GM06990 (cell line): ENCODE measurements at regions not wholly inside any gene's neighbourhood (a gene's known extent, or its start where the extent isn't known, plus 50 kb on each side); places are given as distances from the start of the nearest gene placed in this dataset.
"Not testable (repeated sequence)": the region's sequence is repeated elsewhere in the genome, so short reads cannot be mapped to it uniquely, and the experiment has no call there.

Source experiments
- DNase-seq: peaks from one replicate; pipeline ENCODE4 v3.0.0-alpha.2; 2011; ENCODE audit not compliant: insufficient read length; ENCODE audit errors: extremely low read depth
- H3K27me3 ChIP-seq: replicated peaks from 2 replicates; pipeline ENCODE4 v1.6.0; 2011; ENCODE audit warnings: low read length; ENCODE audit not compliant: control insufficient read depth, insufficient read depth
- H3K36me3 ChIP-seq: 2 replicates; pipeline ENCODE4 v1.5.1; 2011; ENCODE audit warnings: low read length; ENCODE audit not compliant: control insufficient read depth, insufficient read depth
- H3K4me3 ChIP-seq: replicated peaks from 2 replicates; pipeline ENCODE4 v1.5.1; 2011; ENCODE audit warnings: low read depth, mild to moderate bottlenecking, control low read depth, low read length
- TF ChIP-seq, protein P1 (sequence below): IDR thresholded peaks from 2 replicates; pipeline ENCODE4 v1.5.1; 2011; ENCODE audit warnings: low read length, control low read depth, mild to moderate bottlenecking, inconsistent platforms; ENCODE audit not compliant: insufficient read depth, poor library complexity, severe bottlenecking

DNA sequence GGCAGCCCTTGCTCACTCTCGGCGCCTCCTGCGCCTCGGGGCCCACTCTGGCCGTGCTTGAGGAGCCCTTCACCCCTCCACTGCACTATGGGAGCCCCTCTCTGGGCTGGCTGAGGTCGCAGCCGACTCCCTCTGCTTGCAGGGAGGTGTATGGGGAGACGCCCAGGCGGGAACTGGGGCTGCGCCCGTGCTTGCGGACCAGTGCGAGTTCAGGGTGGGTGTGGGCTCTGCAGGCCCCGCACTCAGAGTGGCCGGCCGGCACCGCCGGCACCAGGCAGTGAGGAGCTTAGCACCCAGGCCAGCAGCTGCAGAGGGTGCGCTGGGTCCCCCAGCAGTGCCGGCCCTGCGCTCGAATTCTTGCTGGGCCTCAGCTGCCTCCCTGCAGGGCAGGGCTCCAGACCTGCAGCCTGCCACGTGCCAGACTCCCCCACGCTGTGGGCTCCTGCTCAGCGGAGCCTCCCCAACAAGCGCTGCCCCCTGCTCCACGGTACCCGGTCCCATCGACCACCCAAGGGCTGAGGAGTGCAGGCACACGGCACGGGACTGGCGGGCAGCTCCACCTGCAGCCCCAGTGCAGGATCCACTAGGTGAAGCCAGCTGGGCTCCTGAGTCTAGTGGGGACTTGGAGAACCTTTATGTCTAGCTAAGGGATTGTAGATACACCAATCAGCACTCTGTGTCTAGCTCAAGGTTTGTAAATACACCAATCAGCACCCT lies 54.0 kb upstream of the WWC2 start:
- DNase-seq, H3K4me3 ChIP-seq, H3K27me3 ChIP-seq, H3K36me3 ChIP-seq: not testable (repeated sequence)

DNA sequence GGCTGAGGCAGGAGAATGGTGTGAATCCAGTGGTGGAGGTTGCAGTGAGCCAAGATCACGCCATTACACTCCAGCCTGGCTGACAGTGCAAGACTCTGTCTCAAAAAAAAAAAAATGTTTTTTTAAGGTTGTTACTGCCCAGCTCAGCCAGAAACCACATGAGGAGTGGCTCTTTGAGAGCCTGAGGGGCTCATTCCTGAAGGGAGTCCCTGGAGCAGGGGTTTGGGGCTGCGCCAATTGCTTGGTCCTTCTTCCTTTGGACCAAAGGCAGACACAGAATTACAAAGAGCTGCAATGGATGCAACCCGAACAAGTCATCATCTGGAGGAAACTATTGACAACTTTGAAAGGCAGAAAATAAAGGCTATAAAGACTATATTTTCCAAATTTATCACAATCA lies 60.6 kb upstream of the WWC2 start:
- Histone ChIP-seq H3K27me3 (no peaks in the 10 kb centered on the region), H3K36me3 (no peaks in the 10 kb centered on the region), H3K4me3 (no peak overlapping the region)
- TF ChIP-seq, protein P1, sequence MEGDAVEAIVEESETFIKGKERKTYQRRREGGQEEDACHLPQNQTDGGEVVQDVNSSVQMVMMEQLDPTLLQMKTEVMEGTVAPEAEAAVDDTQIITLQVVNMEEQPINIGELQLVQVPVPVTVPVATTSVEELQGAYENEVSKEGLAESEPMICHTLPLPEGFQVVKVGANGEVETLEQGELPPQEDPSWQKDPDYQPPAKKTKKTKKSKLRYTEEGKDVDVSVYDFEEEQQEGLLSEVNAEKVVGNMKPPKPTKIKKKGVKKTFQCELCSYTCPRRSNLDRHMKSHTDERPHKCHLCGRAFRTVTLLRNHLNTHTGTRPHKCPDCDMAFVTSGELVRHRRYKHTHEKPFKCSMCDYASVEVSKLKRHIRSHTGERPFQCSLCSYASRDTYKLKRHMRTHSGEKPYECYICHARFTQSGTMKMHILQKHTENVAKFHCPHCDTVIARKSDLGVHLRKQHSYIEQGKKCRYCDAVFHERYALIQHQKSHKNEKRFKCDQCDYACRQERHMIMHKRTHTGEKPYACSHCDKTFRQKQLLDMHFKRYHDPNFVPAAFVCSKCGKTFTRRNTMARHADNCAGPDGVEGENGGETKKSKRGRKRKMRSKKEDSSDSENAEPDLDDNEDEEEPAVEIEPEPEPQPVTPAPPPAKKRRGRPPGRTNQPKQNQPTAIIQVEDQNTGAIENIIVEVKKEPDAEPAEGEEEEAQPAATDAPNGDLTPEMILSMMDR = no peak
- DNase-seq = no peak

DNA sequence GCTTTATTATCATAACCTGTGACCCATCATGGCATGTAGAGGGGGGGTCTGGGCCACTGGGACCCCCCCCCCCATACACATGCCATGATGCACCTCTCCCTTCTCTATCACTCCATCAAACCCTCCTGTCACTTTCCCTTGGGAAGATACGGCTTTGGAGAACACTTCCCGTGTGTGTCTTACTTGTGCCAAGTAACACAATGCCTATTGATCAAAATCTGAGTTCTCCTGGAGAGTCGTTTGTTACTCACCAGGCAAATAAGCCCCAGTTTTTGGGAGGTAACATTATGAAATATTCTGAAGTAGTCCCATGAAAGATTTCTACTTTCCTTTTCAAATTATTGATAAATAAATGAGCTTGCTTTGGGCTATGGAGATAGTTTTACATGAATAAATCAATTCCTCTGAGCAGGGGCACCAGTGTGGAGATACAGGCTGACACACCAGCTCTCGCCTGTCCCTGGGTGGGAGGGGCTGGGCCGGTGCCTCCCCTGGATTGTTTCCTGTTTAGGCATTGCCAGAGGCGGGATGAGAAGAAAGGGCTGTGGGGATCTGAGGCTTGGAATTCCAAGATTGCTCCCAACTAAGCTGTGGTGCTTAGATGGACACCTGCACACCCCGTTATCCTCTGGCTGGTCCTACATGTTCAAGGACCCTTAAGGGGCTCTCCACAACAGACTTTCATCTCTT lies 63.2 kb upstream of the WWC2 start:
- no peaks in the 10 kb centered on the region for H3K27me3 ChIP-seq
- TF ChIP-seq, protein P1 = no peak
- no peak for DNase-seq
- no peaks in the 10 kb centered on the region for H3K36me3 ChIP-seq
- H3K4me3 ChIP-seq = no peak overlapping the region

DNA sequence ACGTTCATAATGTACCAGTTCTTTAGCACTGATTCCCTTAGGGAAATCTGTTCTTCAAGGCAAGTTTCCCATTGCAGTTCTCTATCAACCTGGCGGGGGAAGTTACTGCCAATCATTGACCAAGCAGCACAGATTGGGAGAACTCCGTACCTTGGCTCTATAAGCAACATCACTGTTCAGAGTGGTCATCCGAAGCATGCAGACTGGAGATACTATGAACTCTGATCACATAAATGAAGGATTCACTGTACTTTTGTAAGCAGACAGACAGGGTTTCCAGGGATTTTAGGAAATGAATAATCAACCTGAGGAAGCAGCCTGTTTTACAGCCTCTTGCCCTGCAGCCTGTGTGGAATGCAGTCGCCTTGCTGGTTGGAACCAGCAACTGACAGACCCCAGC lies 63.8 kb upstream of the WWC2 start:
- H3K36me3 ChIP-seq = no peaks in the 10 kb centered on the region
- no peak overlapping the region for H3K4me3 ChIP-seq
- TF ChIP-seq, protein P1 = no peak
- no peak for DNase-seq
- no peaks in the 10 kb centered on the region for H3K27me3 ChIP-seq

DNA sequence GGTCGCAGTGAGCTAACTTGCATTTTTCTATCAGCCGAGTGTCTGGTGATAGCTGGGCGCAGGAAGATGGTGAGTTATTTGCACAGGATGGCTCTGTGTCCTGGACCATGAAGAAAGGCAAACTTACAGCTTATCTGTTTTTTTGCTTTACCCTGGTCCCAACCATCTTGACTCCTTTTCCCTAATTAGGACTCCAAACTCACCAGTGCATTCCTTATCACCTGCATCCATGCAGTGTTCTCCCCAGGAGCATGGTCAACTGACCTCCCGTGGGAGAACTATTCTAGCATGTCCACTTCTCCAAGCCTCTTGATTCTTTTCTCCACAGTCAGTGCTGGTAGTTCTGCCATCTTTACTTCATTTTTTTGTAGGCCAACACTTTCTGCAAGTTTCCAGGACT lies 68.2 kb upstream of the WWC2 start:
- DNase-seq = no peak
- TF ChIP-seq, protein P1 = no peak
- Histone ChIP-seq H3K36me3 (no peaks in the 10 kb centered on the region), H3K4me3 (no peak overlapping the region), H3K27me3 (no peaks in the 10 kb centered on the region)

DNA sequence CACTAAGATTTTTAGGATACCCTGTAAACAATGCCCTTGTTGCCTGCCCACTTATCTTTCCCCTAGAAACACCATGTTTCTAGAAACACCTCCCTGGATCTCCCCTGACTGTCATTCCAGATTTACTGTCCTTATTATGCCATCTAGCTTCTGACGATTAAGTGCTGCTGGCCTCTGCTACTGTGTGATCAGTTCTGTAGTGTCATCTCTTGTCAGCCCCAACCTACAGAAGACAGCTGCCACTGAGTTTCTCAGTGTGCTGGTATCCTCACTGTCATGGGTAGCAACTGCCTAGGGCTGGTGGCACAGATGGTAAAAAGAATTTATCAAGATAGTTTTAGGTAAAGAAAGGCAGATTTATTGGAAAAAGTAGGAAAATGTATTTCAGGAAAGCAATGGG lies 68.7 kb upstream of the WWC2 start:
- Histone ChIP-seq H3K36me3 (no peaks in the 10 kb centered on the region), H3K27me3 (no peaks in the 10 kb centered on the region), H3K4me3 (no peak overlapping the region)
- DNase-seq = no peak
- TF ChIP-seq, protein P1 = no peak
